Tibial nerve (tissue), 4 donors: ENCODE measurements at regions not wholly inside any gene's neighbourhood (a gene's known extent, or its start where the extent isn't known, plus 50 kb on each side); places are given as distances from the start of the nearest gene placed in this dataset.

ENCODE experiments used
- EP300 ChIP-seq, 2 donors: sonication (generic); formaldehyde crosslinking; IDR thresholded peaks; one replicate each; pipeline ENCODE4 v1.6.1; 2017; ENCODE audit warnings: antibody characterized with exemption in 2 of 2, mild to moderate bottlenecking in 1 of 2
- TF ChIP-seq, protein P1 (sequence below), 5 experiments: fragments of 200-600 bp in 3 of 5; fragments of 450-650 bp in 2 of 5; sonication (generic) in 3 of 5; IDR thresholded peaks; one replicate each; pipeline ENCODE4 v1.5.1; 2016 to 2019; ENCODE audit warnings: antibody characterized with exemption in 5 of 5, mild to moderate bottlenecking in 3 of 5, moderate library complexity in 2 of 5

DNA sequence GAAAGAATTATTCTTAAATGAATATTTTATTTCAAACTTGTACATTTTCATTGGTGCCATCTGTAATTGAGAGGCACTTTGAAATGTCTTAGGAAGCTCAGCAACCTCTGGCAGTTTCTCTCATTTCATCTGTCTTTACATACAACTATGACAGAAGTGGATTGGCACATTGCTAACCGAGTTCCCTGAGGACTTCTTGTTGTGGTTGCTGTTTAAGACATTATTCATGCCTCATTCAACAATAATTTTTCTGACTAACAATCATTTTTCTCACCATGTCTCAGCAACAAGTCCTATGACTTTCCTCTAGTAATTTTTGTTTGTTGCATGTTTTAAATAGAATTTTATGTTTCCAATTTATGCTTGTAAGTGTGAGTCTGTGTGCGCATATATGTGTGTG lies 284.0 kb upstream of the CWC22 start:
- no peak for TF ChIP-seq EP300 (IDR thresholded peaks at IDR 0.05)
- TF ChIP-seq, protein P1, sequence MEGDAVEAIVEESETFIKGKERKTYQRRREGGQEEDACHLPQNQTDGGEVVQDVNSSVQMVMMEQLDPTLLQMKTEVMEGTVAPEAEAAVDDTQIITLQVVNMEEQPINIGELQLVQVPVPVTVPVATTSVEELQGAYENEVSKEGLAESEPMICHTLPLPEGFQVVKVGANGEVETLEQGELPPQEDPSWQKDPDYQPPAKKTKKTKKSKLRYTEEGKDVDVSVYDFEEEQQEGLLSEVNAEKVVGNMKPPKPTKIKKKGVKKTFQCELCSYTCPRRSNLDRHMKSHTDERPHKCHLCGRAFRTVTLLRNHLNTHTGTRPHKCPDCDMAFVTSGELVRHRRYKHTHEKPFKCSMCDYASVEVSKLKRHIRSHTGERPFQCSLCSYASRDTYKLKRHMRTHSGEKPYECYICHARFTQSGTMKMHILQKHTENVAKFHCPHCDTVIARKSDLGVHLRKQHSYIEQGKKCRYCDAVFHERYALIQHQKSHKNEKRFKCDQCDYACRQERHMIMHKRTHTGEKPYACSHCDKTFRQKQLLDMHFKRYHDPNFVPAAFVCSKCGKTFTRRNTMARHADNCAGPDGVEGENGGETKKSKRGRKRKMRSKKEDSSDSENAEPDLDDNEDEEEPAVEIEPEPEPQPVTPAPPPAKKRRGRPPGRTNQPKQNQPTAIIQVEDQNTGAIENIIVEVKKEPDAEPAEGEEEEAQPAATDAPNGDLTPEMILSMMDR (IDR thresholded peaks at IDR 0.05): no peak
